Right lobe of liver (tissue), 4 donors: ENCODE measurements at regions not wholly inside any gene's neighbourhood (a gene's known extent, or its start where the extent isn't known, plus 50 kb on each side); places are given as distances from the start of the nearest gene placed in this dataset.

Experiments used
- POLR2A ChIP-seq: fragments of 450-650 bp; IDR thresholded peaks from one replicate; pipeline ENCODE4 v1.6.1; 2017; ENCODE audit warnings: antibody characterized with exemption, mild to moderate bottlenecking
- TF ChIP-seq, protein P1 (sequence below), 4 donors: fragments of 200-600 bp in 3 of 4; fragments of 450-650 bp in 1 of 4; IDR thresholded peaks; one replicate each; pipeline versions ENCODE4 v1.5.1 to v1.8.0; 2016 to 2022; ENCODE audit warnings: antibody characterized with exemption in 4 of 4, mild to moderate bottlenecking in 2 of 4
- donor health status: DM: no; HTN: no; CAD: no.
- donor health status: DM: no; HTN: no; CAD: no.
- donor health status: DM: no; HTN: yes; CAD: no.

DNA sequence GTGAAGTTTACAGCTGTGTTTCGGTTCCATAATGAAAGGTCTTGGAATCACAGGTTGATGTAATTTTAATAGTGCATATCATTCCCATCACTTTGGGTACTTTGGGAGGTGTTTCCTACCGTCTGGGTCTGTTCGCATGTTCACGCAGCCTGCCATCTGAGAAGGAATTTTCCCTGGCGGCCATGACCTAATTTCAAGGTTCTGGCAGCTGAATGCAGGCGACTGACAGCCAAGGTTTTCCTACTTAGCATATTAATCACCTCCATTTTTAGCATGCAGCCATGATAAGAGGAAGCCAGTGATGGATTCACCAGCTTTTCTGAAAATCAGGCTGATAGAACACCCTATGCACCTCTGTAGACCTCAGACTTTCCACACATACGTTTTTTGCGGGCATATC, 319.1 kb upstream of the TMEM229A start:
- TF ChIP-seq, protein P1, sequence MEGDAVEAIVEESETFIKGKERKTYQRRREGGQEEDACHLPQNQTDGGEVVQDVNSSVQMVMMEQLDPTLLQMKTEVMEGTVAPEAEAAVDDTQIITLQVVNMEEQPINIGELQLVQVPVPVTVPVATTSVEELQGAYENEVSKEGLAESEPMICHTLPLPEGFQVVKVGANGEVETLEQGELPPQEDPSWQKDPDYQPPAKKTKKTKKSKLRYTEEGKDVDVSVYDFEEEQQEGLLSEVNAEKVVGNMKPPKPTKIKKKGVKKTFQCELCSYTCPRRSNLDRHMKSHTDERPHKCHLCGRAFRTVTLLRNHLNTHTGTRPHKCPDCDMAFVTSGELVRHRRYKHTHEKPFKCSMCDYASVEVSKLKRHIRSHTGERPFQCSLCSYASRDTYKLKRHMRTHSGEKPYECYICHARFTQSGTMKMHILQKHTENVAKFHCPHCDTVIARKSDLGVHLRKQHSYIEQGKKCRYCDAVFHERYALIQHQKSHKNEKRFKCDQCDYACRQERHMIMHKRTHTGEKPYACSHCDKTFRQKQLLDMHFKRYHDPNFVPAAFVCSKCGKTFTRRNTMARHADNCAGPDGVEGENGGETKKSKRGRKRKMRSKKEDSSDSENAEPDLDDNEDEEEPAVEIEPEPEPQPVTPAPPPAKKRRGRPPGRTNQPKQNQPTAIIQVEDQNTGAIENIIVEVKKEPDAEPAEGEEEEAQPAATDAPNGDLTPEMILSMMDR (IDR thresholded peaks at IDR 0.05): no peak
- TF ChIP-seq POLR2A: no peak
